Transverse colon (tissue), 4 donors: ENCODE measurements at regions not wholly inside any gene's neighbourhood (a gene's known extent, or its start where the extent isn't known, plus 50 kb on each side); places are given as distances from the start of the nearest gene placed in this dataset.

Experiments used
- POLR2A ChIP-seq: fragments of 450-650 bp; IDR thresholded peaks from one replicate; pipeline ENCODE4 v1.6.1; 2016; ENCODE audit warnings: antibody characterized with exemption, mild to moderate bottlenecking, moderate library complexity
- POLR2AphosphoS5 ChIP-seq, 3 donors: sonication (generic); formaldehyde crosslinking; IDR thresholded peaks; one replicate each; pipeline ENCODE4 v1.6.1; 2016; ENCODE audit warnings: antibody characterized with exemption in 3 of 3
- TF ChIP-seq, protein P1 (sequence below), 5 experiments: fragments of 200-600 bp in 3 of 5; fragments of 450-650 bp in 2 of 5; sonication (generic) in 3 of 5; IDR thresholded peaks; 1 replicate in 2 of 5; 2 replicates in 3 of 5; pipeline ENCODE4 v1.5.1; 2016 to 2017; ENCODE audit warnings: antibody characterized with exemption in 5 of 5, inconsistent platforms in 3 of 5, mild to moderate bottlenecking in 2 of 5, moderate library complexity in 1 of 5

DNA sequence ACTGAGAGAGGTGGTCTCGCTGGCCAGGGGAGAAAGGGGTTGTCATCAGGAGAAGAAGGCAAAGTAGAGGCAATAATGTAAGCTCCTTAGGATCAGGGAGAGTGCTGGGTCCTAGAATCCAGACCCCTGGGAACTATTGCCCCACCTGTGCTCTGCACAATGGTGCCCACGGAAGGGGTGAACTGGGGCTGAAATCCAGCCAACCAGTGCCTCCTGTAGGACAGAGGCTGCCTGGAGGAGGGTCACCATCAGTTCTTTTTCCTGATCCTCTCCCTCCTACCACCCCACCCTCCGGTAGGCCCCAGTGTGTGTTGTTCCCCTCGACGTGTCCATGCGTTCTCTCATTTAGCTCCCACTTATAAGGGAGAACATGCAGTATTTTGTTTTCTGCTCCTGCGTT lies 52.9 kb upstream of the ATP2B4 start:
- TF ChIP-seq POLR2A (no peak), POLR2AphosphoS5 (IDR thresholded peaks at IDR 0.05) (no peak)
- TF ChIP-seq, protein P1, sequence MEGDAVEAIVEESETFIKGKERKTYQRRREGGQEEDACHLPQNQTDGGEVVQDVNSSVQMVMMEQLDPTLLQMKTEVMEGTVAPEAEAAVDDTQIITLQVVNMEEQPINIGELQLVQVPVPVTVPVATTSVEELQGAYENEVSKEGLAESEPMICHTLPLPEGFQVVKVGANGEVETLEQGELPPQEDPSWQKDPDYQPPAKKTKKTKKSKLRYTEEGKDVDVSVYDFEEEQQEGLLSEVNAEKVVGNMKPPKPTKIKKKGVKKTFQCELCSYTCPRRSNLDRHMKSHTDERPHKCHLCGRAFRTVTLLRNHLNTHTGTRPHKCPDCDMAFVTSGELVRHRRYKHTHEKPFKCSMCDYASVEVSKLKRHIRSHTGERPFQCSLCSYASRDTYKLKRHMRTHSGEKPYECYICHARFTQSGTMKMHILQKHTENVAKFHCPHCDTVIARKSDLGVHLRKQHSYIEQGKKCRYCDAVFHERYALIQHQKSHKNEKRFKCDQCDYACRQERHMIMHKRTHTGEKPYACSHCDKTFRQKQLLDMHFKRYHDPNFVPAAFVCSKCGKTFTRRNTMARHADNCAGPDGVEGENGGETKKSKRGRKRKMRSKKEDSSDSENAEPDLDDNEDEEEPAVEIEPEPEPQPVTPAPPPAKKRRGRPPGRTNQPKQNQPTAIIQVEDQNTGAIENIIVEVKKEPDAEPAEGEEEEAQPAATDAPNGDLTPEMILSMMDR (IDR thresholded peaks at IDR 0.05) = no peak
